ENCODE measurements at regions not wholly inside any gene's neighbourhood (a gene's known extent, or its start where the extent isn't known, plus 50 kb on each side); places are given as distances from the start of the nearest gene placed in this dataset.

GRCh38 chr10:120336306-120336910 is 120.6 kb upstream of the PLPP4 start:
- no peak overlapping the region for H3K4me3 ChIP-seq (ENCODE audit: low read depth, low read length)
- TF ChIP-seq CTCF (IDR thresholded peaks at IDR 0.05; ENCODE audit: borderline replicate concordance, insufficient read depth, low read depth, low read length), result no peak

GRCh38 chr10:120336911-120337540 is 120.0 kb upstream of the PLPP4 start:
- TF ChIP-seq CTCF (IDR thresholded peaks at IDR 0.05; ENCODE audit: borderline replicate concordance, insufficient read depth, low read depth, low read length), result peak; percentile 81
- H3K4me3 ChIP-seq (ENCODE audit: low read depth, low read length), result no peak overlapping the region

- TF ChIP-seq CTCF (IDR thresholded peaks at IDR 0.05; ENCODE audit: borderline replicate concordance, insufficient read depth, low read depth, low read length), result no peak
Observed at GRCh38 chr10:120342115-120342714, 114.8 kb upstream of the PLPP4 start.

GRCh38 chr10:120345186-120345585 is 111.8 kb upstream of the PLPP4 start:
- no peak for TF ChIP-seq CTCF (IDR thresholded peaks at IDR 0.05; ENCODE audit: borderline replicate concordance, insufficient read depth, low read depth, low read length)
- H3K4me3 ChIP-seq (ENCODE audit: low read depth, low read length), result no peak overlapping the region

More at GRCh38 chr10:120342115-120342714, 114.8 kb upstream of the PLPP4 start:
- no peak overlapping the region for H3K4me3 ChIP-seq (ENCODE audit: low read depth, low read length)

GRCh38 chr10:120347644-120348043 is 109.4 kb upstream of the PLPP4 start:
- no peak for TF ChIP-seq CTCF (IDR thresholded peaks at IDR 0.05; ENCODE audit: borderline replicate concordance, insufficient read depth, low read depth, low read length)
- H3K4me3 ChIP-seq (ENCODE audit: low read depth, low read length), result no peak overlapping the region

- TF ChIP-seq CTCF (IDR thresholded peaks at IDR 0.05; ENCODE audit: borderline replicate concordance, insufficient read depth, low read depth, low read length), result no peak
- no peak overlapping the region for H3K4me3 ChIP-seq (ENCODE audit: low read depth, low read length)
Observed at GRCh38 chr10:120349069-120349468, 108.0 kb upstream of the PLPP4 start.

- no peak for TF ChIP-seq CTCF (IDR thresholded peaks at IDR 0.05; ENCODE audit: borderline replicate concordance, insufficient read depth, low read depth, low read length)
- no peak overlapping the region for H3K4me3 ChIP-seq (ENCODE audit: low read depth, low read length)
Observed at GRCh38 chr10:120355425-120355824, 101.6 kb upstream of the PLPP4 start.
